ENCODE measurements at regions not wholly inside any gene's neighbourhood (a gene's known extent, or its start where the extent isn't known, plus 50 kb on each side); places are given as distances from the start of the nearest gene placed in this dataset.

DNA sequence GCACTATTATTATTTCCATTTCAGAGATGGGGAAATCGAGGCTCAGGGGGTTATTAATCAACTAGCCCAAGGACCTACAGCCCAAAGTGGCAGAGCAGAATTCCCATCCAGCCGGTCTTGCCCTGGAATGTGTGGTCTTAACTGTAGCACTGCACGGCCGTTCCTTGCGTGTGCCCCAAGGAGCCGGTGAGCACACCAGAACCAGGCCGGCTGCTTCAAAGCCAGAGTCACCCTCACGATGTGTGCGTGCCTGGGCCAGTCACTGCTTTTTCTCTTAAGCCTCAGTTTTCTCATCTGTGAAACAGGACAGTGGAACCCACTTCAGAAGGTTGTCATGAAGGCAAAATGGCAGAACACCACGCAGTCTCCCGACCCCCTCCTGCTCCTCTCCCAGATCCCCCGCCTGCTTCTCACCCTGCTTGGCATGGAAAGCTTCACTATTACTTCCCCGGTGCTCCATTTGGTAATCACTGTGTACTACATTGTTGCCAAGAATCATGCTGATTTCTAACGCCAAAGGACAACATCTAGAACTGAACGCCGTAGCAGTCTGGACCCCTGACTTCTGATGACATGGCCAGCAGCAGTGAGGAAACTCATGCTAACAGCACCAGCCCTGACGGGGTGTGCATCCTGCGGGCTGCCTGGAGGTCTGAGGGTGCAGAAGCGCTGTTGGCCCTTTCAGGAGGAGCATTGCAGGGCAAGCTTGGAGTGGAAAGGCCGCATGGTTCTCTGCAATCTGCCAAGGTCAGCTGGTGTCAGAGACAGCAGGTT is 106.8 kb upstream of the B3GAT1 start:
- no peak for DNase-seq (ENCODE audit: low read depth)

DNA sequence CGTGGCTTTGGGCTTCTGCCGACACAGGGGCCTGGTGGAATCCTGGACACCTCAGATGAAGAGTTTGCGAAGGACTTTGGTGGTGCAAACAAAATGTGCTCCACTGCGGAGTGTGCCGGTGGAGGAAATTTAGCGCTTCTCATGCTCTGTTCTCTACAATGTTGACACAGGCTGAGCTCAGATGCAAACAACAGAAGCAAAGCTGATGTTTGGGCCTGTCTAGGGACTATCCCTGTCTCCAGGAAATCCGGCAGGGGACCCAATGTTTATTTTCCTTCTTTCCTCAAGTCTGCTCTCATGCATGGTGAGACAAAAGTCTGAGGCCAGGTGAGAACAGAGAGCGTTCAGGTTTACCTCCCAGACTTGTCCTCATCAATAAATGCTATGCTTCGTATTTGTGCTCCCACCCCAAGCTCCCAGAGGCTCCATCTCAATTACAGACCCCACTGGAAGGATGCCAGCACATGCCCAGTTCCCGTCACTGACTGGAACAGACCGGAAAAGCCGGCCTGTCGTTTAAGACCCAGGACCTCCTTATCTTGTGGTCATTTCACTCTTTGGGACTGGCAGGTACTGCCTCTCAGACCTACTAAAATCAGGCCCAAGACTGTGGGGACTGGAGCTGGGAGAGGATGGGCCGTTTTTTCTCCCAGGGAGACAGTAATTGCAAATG is 105.7 kb upstream of the B3GAT1 start:
- no peak for DNase-seq (ENCODE audit: low read depth)

DNA sequence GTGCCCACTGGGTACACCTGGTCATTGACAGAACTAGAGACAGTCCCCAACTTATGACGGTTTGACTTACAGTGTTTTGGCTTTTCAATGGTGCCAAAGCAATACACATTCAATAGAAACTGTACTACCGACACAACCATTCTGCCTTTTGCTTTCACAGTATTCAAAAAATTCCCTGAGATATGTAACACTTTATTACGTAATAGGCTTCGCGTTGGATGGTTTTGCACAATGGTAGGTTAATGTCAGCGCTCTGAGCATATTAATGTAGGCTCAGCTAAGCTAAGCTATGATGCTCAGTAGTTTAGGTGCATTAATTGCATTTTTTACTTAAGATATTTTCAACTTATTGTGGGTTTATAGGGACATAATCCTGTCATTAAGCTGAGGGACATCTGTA is 105.1 kb upstream of the B3GAT1 start:
- DNase-seq (ENCODE audit: low read depth), result no peak

DNA sequence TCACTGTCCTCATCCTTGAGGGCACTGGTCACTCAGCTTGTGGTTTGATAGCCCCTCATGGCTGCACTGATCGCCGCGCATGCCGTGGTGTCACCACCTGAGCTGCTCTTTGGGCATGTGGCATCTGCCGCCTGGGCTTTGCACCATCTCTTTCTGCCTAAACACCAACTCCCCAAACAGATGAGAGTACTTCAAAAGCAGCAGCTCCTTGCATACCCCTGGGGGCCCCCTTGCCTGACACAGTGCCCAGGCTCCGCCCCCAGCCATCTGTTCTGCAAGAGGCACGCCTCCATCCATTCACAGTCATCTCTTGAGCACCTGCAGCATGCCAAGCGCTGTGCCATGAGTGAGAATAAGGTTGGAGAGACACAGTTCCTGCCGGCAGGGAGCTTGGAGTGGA is 104.5 kb upstream of the B3GAT1 start:
- no peak for DNase-seq (ENCODE audit: low read depth)

DNA sequence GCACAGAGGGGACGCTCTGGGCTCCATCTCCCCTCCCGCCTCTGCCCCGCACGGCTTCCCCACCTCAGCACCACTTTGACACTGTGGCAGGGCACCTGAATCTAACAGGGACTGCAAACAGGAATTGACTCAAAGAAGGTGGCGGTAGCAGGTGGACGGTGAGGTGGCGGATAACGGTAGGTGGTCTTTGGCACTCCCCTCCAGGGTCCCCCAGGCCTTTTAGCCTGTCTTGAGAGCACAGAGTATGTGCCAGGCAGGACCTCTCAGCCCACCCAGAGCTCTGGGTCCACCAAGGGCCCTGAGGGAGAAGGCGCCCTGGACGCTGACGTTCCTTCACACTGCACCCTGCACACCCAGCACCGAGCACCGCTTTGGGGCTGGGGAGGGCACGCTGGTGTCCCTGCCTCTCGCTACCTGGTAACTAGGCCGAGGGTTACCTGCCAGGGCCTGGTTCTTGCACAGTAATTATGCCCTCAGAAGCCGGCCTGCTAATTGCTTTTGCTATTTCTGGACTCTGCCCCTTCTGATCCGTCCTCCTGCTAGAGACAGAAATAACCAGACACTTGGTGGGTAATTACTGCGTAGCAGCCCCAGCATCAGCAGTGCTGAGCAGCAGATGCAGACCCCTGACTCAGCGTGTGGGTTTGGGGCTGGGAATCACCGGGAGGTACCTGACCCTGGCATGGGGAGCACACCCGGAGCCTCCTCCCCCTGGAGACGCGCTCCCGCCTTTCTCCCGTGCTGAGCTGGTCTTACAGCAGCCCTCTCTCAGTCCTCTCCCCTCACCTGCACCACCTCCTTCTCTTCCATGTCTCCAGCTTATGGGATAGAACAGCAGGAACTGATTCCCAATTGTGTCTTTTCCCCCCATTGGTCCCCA is 103.3 kb upstream of the B3GAT1 start:
- no peak for DNase-seq (ENCODE audit: low read depth)

DNA sequence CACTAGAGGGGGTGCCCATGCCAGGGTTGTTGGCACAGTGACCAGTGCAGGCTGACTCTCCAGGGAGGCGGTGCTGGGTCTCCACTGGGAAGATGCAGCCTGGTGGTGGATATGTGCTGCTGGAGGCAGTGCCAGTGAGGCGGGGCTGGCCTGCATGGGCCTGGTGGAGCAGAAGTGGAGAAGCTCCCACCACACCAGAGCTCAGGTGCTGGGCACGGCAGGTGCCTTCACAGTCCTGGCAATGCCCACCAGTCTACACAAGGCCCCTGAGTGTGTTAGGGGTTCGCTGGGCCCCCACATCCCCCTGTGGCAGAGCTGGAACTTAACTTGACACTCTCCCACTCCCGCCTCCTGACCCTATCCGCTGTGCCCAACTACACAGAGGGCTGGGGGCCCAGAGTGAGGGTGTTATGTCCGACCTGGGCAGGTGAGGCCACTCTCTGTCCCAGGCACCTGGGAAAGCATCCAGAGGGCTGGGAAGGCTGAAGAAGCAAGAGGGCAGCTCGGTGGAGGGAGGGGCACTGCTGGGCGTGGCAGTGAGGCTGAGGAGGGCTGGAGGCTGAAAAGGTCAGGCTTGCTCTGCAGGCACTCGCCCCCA is 102.4 kb upstream of the B3GAT1 start:
- DNase-seq (ENCODE audit: low read depth), result no peak

DNA sequence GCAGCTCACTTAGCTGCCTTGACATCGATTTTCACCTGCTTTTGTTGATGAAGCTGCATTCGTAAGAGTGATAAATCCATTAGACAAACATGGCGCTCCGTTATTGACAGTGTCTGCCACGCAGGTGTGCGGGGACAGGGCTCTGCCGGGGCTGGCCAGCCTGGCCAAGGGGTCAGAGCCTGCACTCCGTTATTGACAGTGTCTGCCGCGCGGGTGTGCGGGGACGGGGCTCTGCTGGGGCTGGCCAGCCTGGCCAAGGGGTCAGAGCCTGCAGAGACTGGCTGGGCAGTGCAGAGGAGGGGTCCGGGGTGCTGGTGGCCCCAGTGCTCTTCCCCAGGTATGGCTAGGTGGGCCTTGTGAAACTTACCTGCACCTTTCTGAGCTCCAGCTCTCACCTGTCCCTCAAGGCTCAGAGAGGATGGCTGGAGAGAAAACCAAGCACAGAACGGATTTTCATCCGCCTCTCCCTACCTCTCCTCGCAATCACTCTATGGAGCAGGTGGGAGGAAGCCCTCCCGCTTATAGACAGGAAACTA is 101.6 kb upstream of the B3GAT1 start:
- DNase-seq (ENCODE audit: low read depth), result no peak

DNA sequence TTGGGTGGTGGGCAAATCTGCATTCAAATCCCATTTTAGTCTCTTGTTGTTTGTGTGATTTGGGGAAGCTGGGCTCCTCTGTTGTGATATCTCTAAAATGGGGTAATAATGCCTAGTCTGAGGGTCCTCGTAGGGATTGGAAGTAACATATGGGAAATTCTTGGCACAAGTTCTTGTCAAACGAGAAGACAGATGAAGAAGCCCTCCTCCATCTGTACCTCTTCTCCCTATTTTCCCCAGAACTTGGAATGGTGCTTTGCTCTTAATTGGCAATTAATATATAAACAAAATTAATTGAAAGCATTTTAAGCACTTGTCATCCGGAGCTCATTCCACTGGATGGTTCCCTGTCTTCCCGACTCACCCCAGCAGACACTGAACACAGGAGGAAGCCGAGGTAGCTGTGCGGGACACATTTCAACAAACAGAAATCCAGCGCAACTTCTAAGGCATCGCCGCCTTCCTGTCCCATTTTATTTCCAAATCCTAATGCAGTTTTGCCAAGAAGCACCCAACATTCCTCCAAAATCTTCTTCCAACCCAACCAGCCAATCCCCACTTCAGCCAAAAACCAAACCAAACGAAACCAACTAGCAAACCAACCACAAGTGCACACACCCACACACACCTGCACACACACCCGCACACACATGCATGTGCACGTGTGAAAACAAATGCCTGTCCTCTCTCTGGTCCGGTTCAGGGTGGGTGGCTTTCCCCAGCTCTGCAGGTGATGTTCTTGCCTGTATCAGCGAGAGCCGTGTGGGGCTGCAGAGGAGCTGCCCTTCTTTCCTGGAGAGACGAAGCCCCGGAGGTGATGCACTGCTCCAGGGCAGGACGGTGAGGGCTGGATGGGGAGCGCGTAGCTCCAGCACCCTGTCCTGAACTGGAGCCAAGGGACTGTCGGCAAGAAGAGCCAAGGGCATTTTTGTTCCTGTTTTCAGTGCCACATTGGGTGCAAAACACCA is 100.8 kb upstream of the B3GAT1 start:
- no peak for DNase-seq (ENCODE audit: low read depth)

DNA sequence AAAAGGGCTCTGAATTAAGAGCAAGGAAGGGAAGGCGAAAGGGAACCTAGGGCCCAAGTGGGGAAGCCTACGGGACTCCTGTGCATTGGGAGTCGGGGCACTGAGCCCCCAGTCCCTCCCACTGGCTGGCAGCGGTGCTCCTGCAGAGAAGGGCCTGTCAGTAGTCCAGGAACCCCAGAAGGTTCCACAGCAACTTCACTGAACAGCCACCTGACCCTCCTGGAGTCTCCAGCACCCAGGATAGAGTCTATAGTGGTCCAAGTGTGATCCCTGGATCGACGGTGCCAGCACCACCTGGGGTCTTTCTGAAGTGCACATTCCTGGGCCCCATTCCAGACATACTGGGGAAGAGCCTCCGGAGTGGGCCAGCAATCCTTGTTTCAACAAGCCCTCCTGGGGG is 100.0 kb upstream of the B3GAT1 start:
- DNase-seq (ENCODE audit: low read depth), result no peak

DNA sequence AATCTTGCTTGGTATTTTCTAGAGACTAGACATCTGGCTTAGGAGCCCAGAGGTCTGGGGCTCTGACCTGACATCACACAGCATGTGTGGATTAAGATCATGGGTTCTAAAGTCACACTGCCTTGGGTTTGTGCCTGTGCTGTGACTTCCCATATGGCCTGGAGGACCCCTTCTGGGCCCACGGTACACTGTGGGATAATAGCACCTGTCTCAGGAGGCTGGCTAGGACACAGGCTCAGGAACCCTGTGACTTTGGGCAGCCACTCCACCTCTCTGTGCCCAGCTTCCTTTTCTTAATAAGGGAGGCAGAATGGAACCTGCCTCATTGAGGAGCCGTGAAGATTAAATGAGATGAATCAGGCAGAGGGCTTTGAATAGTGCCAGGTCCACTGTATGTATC is 99.2 kb upstream of the B3GAT1 start:
- no peak for DNase-seq (ENCODE audit: low read depth)

DNA sequence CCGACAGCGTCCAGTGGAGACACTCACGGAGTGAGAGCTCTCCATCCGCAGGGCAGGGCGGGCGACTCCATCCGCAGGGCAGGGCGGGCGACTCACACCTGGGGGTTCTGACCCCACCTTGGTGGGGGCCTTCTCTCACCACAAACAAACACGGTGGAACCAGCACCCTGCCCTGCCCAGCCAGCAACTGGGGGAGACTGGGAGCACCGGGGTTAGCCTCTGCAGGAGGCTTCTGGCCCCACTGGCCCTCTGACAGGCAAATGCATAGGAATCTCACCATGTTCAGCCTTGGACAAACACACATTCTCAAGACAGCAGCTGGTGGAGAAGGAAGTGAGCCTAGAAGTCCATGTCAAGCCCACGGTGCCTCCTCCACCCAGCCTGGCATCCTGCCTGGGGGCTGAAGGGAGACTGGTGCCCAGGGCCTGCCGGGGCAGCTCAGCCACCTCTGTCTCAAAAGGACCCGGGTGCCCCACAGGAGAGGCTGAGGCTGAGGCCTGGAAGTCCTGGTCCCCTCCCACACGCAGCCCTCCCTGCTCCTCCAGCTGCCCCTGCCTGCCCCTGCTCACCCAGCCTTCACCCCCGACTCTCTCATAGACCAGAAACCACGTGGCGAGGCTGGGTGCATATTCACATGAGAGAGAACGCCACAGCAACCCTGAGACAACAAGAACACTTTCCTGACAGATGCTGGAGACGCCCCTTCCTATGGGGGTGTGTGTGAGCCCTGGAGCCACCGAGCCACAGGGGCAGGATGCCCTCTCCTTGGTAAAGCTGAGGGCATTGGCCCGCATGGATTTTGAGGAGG is 98.4 kb upstream of the B3GAT1 start:
- DNase-seq (ENCODE audit: low read depth), result no peak

DNA sequence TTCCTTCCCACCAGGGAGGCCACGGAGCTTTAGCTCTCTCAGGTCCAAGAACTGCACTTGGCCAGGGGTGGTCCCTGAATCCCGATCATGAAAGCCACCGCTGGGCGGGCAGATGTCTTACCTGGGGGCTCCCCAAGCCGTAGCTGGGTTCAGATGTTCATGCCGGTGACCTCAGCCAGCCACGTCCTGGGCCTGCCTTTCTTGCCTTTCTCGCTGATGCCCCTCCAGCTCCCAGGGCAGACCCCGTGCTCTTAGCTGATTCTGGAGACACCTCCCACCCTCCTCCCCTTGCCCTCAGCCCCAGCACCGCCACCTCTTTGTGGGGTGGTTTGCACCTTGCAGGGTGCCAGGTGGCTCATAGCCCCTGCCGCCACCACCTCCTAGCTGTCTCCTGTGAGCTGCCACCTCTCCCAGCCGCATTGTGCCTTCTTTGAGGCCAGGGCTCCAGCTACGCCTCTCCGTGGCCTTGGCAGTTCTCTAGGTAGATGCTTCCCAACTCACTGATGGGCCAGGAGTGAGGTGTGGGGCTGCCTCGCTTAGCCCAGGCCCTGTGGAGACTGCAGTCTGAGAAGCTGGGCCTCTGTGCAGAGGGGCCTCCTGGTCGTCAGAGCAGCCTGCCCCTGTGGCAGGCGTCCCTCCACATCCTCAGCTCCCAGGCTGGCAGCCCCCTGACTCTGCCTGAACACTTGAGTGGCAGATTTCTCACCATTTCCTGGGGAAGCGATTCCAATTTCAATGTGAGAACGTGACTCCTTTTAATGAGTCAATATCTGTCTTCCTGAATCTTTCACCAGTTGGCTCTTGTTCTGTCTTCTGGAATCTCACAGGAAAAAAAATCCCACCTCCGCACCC is 97.6 kb upstream of the B3GAT1 start:
- no peak for DNase-seq (ENCODE audit: low read depth)

DNA sequence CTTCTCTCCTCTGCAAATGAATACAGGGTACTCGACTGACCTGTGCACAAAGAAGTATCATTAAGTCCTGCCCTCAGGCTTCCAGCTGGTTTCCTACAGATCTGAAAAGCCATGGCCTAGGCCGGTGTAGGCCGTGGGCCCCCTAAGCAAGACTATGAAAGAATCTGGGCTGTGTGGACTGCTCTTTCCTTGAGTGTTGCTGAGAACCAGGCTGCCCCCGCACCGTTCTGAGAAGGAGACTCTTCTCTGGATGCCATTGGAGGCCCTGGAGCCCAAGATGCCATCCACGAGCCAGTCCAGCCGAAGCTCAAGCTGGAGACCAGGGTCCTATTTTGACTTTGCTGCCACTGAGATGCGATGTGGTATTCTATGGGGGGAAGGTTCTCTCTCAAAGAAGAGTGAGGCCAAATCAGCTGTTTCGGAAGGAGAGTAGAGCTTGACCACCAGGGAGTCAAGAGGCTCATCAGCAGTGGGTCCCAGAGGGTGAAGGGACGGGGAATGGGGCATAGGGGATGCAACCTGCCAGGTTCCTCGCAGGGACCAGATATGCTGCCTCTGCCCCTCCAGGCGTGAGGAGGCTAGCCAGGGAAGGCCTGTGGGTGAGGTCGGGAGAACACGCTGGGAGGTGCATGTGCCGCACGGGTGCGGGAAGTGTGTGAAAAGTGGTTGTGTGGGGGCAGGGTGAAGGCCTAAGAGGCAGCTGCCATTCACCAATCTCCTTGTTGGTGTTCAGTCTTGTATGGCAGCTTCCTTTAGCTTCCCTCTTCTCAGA is 96.4 kb upstream of the B3GAT1 start:
- no peak for DNase-seq (ENCODE audit: low read depth)

DNA sequence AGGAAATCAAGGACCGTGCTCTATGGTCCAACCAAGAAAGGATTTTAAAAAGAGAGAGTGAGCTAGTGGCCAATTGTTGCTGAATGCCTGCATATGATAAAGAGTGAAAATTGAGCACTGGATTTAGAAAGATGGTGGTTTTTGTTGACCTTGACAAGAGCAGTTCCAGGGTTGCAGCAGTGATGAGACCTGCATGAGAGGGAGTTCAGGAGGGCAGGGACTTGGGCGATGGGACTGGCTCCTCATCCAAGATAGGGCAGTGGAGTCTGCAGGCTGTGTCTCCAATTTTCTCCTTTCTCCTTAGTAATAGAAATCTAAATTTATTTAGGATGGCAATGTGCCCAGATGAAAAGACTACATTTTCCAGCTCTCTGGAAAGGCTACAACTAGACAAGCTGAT is 94.0 kb upstream of the B3GAT1 start:
- DNase-seq (ENCODE audit: low read depth), result no peak

DNA sequence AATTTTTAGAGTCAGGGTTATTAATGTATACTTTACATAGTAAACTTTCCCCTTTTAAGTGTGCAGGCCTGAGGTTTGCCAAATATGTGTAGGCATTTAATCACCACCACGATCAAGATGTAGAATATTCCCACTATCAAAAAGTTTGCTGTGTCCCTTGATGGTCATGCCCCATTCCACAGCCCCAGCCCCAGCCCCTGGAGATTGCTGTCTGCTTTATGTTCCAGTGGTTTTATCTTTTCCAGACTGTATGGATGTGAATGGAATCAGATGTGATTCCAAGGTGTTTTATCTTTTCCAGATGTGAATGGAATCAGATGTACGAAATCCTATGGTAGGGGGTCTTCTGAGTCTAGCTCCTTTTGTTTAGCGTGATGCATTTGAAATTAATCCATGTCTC is 93.1 kb upstream of the B3GAT1 start:
- no peak for DNase-seq (ENCODE audit: low read depth)

DNA sequence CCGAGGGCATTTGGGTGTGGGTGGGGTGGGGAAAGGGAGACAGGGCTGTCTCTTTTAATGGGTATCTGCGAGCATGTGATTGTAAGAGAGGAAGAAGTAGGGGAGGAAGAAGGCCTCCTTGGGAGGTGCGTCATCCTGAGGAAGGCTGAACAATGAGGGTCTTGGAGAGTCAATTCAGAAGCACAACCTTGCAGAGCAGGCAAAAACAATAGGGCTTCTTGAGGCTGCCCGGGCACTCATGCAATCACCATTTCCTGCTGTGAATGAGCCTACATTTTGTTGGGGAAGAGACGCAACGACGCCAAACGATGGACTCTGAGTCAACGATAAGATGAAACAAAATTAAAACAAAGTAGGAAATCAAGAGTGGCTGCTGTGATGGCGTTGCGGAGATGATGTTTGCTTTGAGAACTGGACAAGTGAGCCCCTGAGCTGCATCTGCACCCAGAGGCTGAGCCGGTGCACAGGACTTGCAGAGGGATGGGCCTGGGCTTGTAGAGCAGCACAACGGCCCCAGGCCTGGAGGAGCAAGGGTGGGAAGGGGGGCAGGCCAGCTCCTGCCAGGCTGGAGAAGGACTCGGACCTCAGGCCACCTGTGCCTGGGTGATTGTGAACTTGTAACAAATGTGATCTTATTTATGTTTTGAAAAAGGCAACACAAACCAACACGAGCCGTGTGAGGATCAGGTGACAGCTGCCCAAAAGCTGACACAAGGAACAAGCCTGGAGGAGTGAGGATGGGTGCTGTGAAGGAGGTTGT is 92.3 kb upstream of the B3GAT1 start:
- DNase-seq (ENCODE audit: low read depth), result no peak

DNA sequence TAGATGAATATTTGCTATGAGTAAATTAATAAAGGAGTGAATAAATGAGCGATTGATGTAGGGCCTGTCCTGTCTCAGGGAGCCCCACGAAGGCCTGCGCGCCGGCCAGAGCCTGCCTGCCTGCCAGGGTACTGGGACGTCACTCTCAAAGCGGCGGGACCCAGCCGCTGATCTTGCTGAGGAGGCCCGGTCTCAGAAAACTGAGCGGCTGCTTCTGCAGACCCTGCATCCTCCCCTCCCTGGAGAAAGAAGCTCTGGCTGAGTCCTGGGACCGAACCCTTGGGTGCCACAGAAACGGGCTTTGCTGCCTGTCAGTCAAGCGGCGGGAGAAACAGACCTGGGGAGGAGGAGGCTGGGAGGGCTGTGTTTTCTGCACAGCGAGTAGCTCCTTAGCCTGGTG is 91.6 kb upstream of the B3GAT1 start:
- no peak for DNase-seq (ENCODE audit: low read depth)

Measured in forelimb muscle (tissue), 1 donor.